Coronary artery (tissue), 2 donors: ENCODE measurements at regions not wholly inside any gene's neighbourhood (a gene's known extent, or its start where the extent isn't known, plus 50 kb on each side); places are given as distances from the start of the nearest gene placed in this dataset.

Experiments
- DNase-seq: peaks from one replicate; pipeline ENCODE4 v3.0.0-alpha.2; 2017; ENCODE audit warnings: low spot score
- H3K27ac ChIP-seq, 2 donors: fragments of 200-600 bp; sonication (generic); one replicate each; pipeline ENCODE4 v1.5.1; 2016 to 2019
- H3K4me3 ChIP-seq: fragments of 200-600 bp; sonication (generic); 2 replicates; pipeline ENCODE4 v1.5.1; 2016; ENCODE audit warnings: mild to moderate bottlenecking, moderate library complexity
- CTCF ChIP-seq: fragments of 200-600 bp; sonication (generic); IDR thresholded peaks from one replicate; pipeline ENCODE4 v1.5.1; 2019; ENCODE audit warnings: antibody characterized with exemption

DNA sequence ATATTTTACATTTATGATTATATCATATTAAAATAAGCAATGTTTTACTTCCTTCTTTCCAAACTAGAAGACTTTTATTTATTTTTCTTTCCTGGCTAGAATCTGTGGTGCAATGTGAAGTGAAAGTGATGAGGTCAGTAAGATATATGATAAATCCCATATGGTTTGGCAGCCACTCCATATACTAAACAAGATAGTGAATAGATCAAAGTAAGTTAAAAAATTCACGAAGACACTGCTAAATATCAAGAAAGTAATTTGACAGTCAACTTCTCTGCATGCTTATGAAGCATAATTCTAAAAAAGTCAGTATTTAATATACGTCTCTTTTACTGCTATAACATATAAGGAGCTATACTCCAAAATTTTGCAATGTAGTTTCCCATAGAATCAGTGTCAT lies 972.8 kb downstream of the DTWD2 start:
- DNase-seq, result no peak
- Histone ChIP-seq H3K4me3 (no peak overlapping the region), H3K27ac (no peak overlapping the region)
- no peak for TF ChIP-seq CTCF

GRCh38 chr5:118009741-118010297 lies 978.5 kb downstream of the DTWD2 start:
- no peak for TF ChIP-seq CTCF
- no peak for DNase-seq
- Histone ChIP-seq H3K4me3 (no peak overlapping the region), H3K27ac (no peak overlapping the region)

- H3K4me3 ChIP-seq, result no peak overlapping the region
- no peak for TF ChIP-seq CTCF
- DNase-seq, result no peak
These were observed 979.6 kb downstream of the DTWD2 start for GRCh38 chr5:118008779-118009178.

GRCh38 chr5:118007262-118007661 lies 981.1 kb downstream of the DTWD2 start:
- no peak for DNase-seq
- TF ChIP-seq CTCF, result no peak
- Histone ChIP-seq H3K4me3 (no peak overlapping the region), H3K27ac (no peak overlapping the region)

More at GRCh38 chr5:118008779-118009178, 979.6 kb downstream of the DTWD2 start:
- H3K27ac ChIP-seq, result no peak overlapping the region

- no peak overlapping the region for H3K4me3 ChIP-seq
- TF ChIP-seq CTCF, result no peak
- DNase-seq, result no peak
- no peak overlapping the region for H3K27ac ChIP-seq
These were observed 982.1 kb downstream of the DTWD2 start for GRCh38 chr5:118006219-118006618.

DNA sequence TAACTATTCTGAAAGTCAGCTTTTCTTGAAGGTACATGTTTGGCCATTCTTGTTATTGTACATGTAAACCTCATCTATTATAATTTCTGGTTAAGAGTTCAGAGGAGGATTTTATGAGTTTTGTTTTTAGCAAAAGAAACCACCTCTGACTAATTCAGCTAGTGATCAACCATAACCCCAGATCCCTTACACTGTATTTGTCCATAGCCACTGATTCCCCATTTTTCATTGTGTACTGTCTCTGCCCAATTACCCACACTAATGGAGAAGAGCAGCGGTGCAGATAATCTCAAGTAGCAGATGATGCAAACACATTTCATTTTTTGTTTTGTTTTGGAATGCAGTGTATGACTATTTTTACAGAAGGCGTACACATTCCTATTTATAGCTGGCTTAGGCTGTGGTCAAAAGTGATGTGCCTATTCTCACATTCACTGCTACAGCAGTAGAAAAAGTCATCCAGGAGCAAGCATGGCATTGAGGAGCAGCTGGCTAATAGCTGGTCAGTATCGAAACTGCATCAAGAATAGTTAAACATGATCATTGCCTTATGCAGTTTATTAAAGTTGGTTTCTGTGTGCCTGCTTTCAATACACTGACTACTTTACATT lies 988.3 kb downstream of the DTWD2 start:
- Histone ChIP-seq H3K4me3 (no peak overlapping the region), H3K27ac (no peak overlapping the region)
- TF ChIP-seq CTCF, result no peak
- no peak for DNase-seq

DNA sequence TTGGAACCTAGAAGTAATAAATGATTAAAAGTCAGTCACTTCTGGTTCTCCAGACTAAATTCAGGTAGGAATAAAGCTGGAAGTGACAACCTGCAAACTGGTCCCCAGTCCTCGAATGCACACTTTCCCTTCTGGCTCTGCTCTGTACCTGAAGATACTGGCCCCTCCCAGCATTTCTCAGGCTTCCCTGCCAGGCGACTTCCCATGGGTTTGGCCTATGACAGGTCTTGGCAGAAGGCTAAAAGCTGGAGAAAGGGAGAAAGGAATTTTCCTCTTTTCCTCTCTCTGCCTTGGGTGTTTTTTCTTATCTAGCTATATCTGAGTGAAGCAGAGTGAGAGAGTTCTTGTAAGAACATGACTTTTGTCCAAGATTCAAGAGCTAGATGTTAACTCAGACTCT lies 1005.7 kb downstream of the DTWD2 start:
- no peak overlapping the region for H3K4me3 ChIP-seq
- DNase-seq, result no peak
- no peak overlapping the region for H3K27ac ChIP-seq
- TF ChIP-seq CTCF, result no peak
